Activated naive CD4-positive, alpha-beta T cell (primary cell): ENCODE measurements at regions not wholly inside any gene's neighbourhood (a gene's known extent, or its start where the extent isn't known, plus 50 kb on each side); places are given as distances from the start of the nearest gene placed in this dataset.
"Not testable (repeated sequence)": the region's sequence is repeated elsewhere in the genome, so short reads cannot be mapped to it uniquely, and the experiment has no call there.

Experiments
- DNase-seq, 4 experiments: peaks; one replicate each; lab custom pipeline; 2025; lab: John Stamatoyannopoulos, UW

DNA sequence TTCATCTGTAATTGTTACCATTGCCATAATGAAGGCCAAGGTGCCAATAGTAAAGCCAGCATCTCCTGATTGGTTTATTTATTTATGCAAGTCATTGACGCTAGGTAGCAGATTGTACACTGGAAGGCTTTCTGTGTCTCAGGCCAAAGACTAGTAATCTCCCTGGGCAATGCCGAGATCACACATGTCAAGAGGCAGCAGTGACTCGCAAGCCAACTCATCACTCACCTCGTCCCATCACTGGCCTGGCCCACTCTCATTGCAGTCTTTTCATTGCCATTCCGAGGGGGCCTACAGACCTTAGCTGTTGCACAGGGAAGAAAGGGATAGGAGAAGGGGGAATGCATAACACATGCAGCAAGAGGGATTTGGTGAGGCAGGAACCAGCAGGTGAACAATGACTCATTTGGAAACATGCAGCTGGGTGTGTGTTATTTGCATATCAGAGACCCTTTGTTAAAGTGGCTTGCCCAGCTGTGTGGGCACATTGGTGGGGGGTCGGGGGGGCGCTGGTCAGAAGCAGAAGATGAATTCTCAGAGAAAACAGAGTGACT is 448.7 kb upstream of the HNRNPA3 start:
- no peak for DNase-seq

DNA sequence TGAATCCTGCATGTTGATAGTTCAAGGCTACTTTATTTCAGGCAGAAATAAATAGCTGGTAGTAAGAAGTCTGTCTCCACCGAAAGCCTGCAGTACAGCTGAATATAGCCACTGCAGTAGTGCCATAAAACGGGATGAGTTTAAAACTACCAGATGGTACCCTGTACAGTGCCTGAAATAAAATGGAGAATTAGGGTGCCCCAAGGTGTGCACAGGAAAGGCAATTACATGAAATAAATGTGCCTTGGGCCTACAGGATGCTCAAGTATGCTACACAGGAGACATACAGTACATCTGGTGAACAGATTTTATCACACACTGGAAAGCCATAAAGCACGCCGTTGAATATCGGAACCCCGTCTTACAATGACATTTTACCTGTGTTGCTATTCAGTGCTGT is 447.7 kb upstream of the HNRNPA3 start:
- DNase-seq = no peak

DNA sequence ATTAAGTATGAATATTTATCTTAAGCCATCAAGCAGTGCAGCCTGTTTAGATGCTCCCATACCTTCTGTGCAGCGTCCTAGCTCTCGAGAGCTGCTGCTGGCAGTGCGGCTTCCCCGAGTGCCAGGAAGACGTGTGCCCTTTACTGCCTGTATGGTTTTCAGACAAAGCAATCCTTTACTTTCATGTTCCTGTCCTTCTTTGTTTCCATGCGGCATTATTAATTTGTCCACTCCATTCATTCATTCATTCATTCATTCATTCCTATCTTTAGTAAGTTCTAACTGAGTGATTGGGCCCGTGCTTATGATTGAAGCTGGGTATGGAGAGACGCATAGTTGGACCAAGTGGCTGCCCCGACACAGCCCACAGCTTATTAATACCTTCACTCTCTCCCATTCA is 446.6 kb upstream of the HNRNPA3 start:
- DNase-seq = no peak

DNA sequence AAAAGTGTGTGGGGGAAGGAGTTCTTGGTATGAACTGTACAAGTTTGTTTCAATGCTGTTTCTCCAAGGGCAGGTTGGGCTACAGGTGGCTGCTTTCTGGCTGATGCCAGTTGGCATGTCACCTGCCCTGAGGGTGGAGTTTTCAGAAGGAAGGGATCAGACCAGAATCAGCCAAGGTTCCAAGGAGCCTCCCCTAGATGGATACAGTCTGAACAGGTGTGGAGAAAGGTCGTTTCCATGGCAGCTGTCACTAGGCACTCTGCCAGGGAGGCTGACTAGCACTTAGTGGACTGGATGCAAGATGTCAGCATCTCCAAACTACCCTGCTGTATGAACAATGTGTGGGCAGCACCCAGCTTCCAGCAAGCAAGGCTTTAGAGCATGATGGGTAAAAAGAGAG is 444.4 kb upstream of the HNRNPA3 start:
- DNase-seq = no peak

DNA sequence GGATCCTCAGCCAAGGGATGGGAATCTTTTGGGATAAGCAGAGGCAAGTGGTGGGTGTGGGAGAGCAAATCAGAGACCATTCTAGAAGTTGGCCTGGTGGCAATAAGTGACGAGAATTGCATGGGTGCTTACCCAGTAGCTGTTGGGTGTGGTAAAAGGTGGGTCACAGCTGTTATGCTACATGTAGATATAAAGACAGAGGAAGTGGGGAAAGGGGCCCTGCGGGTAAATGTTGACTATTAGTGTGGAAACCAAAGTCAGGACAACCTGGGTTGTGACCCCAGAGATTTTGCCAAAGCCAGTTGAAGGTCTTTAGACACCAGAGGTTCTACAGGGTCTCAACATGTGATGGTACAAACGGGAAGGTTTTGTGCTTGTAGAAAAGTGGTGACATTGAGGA is 443.6 kb upstream of the HNRNPA3 start:
- DNase-seq = no peak

DNA sequence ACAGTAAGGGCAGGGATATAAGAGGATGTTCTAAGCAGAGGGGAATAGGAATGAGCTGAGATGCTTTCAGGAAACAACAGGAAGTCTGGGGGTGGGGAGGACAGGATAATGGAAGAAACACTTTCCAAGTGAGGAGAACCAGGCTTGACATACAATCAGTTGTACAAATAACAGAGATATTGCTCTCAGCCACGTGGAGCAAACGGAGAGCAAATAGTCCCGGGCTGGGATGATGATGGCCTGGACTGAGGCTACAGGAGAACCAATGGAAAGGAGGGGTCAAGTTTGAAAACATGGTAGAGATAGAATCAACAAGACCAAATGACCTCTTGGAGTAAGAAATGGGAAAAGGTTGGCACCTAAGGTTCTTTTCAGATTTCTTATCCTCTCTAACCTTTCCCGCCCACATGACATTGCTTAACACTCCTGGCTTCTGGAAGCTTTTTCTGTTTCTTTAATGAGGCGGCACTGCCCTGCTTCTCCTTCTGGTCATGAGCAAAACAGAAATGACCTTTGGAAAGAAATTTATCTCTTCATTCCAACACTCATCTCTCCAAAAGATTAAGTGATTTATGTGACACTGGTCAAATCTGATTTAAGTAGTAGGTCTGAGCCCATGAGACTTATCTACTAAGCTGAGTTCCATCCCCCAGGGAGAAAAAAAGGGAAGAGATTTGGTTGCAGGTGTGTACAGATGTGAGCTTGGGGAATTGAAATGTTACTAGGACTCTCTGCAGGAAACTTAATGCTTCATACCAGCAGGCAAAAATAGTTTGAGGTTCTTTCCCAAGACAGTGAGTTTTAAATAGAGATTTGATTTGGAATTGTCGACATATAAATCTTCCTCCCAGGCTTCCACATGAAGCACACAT is 442.9 kb upstream of the HNRNPA3 start:
- DNase-seq = no peak

DNA sequence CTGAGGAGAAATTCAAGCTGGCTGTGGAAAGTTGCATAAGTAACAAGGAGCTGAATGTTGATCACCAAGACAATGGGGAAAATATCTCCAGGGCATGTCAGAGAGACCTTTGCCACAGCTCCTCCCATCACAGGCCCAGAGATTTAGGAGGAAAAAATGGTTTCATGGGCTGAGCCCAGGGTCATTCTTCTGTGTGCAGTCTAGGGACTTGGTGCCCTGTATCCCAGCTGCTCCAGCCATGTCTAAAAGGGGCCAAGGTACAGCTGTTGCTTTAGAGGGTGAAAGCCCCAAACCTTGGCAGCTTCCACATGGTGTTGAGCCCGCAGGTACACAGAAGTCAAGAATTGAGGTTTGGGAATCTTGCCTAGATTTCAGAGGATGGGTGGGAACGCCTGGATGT is 439.8 kb upstream of the HNRNPA3 start:
- DNase-seq = no peak

DNA sequence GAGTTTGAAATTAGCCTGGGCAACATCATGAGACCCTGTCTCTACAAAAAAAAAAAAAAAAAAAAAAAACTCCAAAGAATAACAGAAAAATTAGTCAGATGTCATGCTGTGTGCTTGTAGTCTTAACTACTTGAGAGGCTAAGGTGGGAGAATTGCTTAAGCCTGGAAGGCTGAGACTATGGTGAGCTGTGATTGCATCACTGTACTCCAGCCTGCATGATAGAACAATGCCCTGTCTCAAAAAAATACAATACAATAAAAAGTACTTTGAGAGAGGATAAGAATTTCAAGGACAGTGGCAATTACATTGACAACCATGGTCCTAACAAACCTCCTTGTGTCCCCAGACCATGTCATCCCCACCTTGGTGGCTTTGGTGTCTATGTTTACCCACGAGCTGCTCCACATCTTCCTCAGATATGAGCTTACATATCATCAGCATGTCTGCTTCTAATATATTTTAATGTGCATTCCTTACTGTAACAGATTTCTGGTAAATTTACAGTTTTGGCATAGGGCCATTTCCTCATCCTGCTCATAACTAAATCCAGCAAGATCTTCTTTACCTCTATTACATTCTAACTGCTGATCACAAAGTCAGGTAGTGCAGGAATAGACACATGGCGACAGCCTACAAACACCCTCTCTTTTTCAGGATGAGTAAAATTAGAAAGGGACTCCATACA is 437.7 kb upstream of the HNRNPA3 start:
- no peak for DNase-seq

DNA sequence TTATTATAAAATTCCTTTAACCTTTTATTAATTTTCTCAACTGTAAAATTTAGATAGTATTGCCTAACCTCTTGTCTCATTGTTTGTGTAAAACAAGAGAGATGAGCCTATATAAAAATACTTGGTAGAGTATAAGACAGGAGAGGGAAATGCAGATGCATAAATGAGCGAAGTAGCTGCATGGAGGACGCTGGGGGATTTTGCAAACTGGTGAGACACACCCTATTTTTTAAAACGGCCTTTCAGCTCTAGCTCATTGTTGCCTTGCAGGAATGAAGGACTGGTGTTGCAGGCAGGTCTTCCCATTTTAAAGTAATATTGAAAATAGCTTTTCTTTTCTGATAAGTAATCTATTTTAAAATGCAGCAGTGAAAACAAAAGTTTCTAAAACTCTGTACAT is 435.3 kb upstream of the HNRNPA3 start:
- no peak for DNase-seq

DNA sequence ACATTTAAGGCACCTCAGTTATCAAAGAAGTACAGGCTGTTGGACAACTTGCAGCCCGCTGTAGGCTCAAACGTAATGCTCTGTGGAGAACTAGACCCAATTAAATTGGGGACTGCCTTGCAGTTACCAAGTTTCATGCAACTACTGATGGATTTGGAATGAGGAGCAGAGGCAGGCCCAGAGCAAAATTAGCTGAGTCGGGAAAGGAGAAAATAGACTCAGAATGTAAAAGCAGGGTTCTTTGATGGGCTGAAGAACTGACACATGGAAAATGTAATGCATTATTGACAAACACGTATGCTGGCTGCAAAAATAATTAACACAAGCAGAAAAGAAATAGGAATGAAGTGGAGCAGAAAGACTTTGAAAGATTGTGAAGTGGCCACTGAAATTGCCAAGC is 432.7 kb upstream of the HNRNPA3 start:
- DNase-seq = no peak

DNA sequence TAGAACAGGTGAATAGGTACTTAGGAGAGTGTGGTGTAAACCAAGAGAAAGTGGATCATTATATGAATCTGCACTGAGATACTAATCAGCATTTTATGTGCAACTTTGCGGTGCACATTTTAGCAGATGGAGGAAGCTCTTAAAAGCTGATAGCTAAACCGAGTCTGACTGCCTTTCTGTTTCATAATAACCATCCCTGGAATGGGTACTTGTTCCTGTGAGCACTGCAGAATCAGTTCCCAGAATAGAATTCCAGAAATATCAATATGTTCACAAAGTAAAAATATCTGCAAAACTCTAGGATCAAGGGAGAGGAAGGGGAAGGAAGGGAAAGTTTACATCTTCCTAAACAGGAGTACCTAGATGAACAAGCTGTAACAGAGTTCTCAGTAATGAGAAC is 432.2 kb upstream of the HNRNPA3 start:
- no peak for DNase-seq

DNA sequence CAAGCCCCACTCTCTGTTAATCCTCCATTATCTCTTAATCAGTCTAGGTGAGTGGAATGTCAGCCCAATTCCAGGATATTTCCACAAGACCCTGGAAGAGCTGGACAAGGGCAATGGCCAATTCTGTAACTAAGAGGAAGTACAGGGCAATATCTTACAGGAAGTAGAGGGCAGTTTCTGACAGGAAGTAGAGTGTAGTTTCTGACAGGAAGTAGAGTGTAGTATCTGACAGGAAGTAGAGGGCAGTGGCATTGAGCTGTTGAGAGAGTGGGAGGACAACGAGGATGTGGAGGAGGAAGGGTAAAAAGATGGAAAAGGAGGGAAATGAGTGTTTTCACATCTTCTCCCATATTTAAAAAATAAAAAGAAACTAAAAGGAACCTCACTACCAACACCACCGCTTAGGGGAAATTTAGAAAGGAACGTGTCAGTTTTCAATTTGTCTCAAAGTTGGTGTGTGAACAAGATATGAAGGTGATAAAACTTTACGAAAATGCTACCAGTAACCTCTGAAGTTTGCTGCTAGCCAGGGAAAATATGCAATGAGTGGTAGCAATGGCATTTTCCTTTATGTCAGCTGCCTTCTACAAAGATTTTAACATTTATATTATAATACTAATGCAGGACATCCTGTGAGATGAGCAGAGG is 430.9 kb upstream of the HNRNPA3 start:
- DNase-seq = no peak

DNA sequence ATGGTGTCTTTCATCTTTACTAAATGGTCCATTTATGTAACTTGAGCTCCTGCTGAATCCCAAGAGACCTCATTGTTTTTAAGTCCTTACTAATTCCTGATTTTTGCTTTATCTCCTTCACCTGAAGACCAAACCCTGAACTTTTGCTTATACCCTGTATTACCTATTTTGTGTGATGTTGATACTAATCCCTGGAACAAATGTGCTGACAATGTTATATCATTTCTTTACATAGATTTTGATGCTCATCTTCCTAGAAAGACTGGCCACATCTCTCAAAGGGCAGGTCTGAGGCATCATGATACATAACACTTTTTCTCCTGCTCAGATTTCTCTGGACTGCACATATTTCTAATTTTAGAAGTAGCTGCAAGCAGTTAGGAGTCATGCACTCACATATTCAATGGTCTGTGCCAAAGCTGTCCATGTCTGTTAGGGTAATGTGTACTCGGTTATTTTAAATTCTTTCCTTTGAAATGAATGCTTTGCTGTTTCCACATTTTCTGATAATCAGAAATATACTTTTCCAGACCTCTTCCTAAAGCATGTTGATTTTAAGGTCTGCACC is 427.9 kb upstream of the HNRNPA3 start:
- no peak for DNase-seq

DNA sequence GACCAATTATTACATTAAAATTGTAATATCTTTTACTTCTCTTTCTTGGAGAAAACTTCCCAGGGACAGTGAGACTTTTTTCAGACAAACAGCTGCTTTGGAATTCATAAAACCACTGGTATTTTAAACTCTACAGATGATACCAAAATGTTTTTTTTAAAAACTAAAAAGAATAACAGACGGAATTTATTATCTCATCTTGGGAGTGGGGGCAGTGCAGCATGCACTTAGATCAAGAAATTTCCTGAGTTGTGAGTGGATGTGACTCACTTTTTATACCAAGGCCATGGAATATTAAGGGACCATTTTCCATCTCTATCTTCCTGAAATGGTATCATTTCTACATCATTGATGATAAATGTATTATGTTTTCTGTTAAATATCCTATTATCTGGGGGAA is 422.8 kb upstream of the HNRNPA3 start:
- DNase-seq = no peak

DNA sequence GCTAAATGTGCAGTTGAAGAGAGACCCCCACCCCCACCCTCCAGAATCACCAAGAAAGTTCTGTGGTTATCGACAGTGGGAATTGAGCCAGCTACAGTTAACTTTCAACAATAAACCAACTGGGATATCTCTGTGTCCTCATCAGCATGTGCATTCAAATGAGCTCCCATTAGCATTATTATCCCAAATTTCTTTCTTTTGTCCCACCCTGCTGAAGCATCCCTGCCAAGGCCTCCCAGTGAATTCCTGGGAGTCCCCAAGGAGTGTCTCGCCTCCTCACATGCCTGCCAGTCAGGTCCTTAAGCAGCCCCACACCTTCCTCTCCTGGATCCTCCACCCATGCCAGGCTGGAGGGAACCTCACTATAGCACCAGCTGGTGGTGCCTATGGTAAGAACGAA is 422.1 kb upstream of the HNRNPA3 start:
- DNase-seq = no peak

DNA sequence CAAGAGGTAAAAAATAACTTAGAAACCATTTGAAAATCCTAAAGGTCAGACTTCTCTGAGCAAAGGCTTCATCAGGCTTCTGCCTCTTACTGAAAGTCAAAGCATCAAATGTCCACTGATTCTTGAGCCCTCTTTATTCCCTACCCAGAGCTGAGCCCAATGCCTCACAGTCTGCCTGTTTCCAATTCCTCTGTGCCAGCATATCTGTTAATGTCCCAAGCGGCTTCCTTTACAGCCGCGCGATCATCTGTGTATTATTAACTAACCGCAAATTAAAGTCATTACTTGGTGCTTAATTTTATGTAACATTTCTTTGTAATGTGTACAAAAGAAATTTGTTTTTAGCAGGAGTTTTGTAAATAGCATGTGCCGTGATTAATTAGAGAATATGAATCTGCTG is 418.8 kb upstream of the HNRNPA3 start:
- DNase-seq = no peak

DNA sequence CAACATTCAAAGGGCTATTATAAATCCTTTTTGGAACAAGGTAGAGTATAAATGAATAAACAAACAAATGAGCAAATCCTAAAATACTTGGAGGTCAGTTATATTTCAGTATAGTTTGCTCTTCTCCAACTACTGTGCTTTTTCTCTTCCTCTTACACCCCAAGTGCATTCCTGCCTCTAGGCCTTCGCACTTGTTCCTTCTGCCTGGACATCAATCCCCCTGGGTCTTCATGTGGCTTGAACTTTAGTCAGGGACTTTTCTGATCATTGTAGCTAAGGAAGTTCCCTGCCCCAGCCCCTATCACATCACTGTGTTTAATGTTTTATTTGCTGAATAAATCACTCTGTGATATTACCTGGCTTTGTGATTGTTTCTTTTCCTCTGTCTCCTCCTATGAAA is 418.2 kb upstream of the HNRNPA3 start:
- no peak for DNase-seq

DNA sequence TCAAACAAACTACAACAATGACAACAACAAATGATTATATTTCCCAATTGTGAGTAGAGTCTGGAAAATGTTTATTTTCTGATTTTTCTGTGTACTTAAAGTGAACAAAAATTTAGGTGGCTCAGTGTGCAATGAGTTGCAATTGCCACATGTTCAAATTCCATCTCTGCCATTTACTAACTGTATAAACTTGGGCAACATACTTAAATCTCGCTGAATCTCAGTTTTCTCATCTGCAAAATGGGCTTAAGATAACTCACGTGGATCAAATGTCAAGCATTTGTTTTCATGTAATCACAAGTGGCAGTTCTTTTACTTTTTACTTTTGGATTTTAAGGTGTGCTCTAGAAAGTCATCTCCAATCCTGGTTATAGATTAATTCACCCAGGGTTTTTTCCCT is 416.8 kb upstream of the HNRNPA3 start:
- DNase-seq = no peak

DNA sequence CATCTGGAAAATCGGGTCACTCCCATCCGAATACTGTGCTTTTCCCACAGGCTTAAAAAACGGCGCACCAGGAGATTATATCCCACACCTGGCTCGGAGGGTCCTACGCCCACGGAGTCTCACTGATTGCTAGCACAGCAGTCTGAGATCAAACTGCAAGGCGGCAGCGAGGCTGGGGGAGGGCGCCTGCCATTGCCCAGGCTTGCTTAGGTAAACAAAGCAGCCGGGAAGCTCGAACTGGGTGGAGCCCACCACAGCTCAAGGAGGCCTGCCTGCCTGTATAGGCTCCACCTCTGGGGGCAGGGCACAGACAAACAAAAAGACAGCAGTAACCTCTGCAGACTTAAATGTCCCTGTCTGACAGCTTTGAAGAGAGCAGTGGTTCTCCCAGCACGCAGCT is 415.9 kb upstream of the HNRNPA3 start:
- not testable (repeated sequence) for DNase-seq

DNA sequence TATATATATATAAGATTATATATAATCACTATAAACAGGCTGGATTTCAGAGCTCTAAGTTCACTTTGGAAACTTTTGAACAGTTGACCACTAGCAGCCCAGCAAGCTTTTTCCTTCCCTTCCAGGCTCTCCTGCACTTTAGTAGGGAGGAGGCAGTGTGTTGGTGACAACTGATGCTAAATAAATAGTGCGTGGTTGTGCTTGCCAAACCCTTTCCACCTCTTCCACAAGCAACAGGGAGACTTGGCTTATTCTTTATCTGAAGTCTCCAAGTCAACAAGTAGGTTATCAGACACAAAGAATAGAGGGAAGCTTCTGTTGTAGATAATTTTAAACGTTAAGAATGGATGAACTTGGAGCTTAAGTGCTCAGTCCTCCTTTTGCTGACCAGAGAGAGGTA is 408.2 kb upstream of the HNRNPA3 start:
- DNase-seq = no peak

DNA sequence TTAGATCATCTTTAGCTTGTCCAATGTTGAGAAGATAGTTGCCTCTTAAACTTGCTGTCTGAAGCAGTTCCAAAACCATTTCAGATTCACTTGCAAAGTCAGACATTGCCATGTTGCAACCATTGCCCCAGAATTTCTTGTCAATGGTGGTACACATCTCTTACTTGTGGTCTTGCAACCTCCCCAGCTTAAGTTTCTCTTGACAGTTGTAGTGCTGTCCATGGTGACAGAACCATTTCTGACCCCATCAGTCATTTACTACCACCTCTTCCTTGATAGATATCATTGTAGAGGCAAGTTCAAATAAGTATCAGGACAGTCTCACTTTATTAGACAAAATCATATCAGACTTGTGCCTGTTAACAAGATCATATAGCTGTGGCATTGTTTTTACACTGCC is 407.2 kb upstream of the HNRNPA3 start:
- DNase-seq = no peak

DNA sequence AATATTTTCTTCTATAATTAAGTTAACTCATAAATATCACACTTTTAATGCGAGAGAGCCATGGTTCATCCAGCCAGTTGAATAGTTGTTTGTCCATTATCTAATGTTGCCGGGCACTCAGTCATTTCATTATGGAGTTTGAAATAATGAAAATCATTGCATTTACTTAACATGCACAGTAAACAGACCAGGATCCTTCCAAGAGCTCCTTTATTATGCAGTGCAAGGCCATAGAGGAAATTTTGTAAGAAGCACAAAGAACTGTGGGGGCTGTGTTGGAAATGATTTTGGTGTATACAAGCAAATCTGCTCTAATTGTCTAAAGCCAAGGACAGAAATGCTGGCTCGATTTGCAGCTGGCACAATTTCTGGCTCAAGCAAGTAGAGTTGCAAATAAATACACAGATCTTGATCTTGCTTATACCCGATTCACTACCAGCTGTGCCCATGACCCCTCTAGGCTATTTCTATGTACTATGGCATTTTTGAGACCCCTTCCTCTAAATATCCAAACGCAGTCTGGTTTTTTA is 400.3 kb upstream of the HNRNPA3 start:
- DNase-seq = no peak
